ENCODE measurements at regions not wholly inside any gene's neighbourhood (a gene's known extent, or its start where the extent isn't known, plus 50 kb on each side); places are given as distances from the start of the nearest gene placed in this dataset.
"Not testable (repeated sequence)": the region's sequence is repeated elsewhere in the genome, so short reads cannot be mapped to it uniquely, and the experiment has no call there.

GRCh38 chr13:78047151-78047550, 128.5 kb upstream of the EDNRB start:
- intact Hi-C loops (cut with DNase I): no loop called here
- DNase-seq: no peak

- intact Hi-C loops (cut with DNase I): no loop called here
- DNase-seq: no peak
Observed at GRCh38 chr13:78046331-78046730, 127.7 kb upstream of the EDNRB start.

GRCh38 chr13:78045916-78046315, 127.3 kb upstream of the EDNRB start:
- intact Hi-C loops (cut with DNase I): no loop called here
- no peak for DNase-seq

GRCh38 chr13:78041366-78041765, 122.7 kb upstream of the EDNRB start:
- DNase-seq; intact Hi-C loops (cut with DNase I): not testable (repeated sequence)

- intact Hi-C loops (cut with DNase I): no loop called here
- DNase-seq: no peak
Observed at GRCh38 chr13:78040205-78040830, 121.7 kb upstream of the EDNRB start.

- intact Hi-C loops (cut with DNase I): no loop called here
- DNase-seq: no peak
Observed at GRCh38 chr13:78036841-78037240, 118.2 kb upstream of the EDNRB start.

- DNase-seq: no peak
- intact Hi-C loops (cut with DNase I): no loop called here
Observed at GRCh38 chr13:78035500-78035899, 116.9 kb upstream of the EDNRB start.

GRCh38 chr13:78033509-78033908, 114.9 kb upstream of the EDNRB start:
- intact Hi-C loops (cut with DNase I): no loop called here
- no peak for DNase-seq

- DNase-seq: no peak
- intact Hi-C loops (cut with DNase I): no loop called here
Observed at GRCh38 chr13:78032132-78032531, 113.5 kb upstream of the EDNRB start.

- intact Hi-C loops (cut with DNase I): no loop called here
- no peak for DNase-seq
Observed at GRCh38 chr13:78030341-78030896, 111.8 kb upstream of the EDNRB start.

GRCh38 chr13:78029901-78030300, 111.3 kb upstream of the EDNRB start:
- intact Hi-C loops (cut with DNase I): no loop called here
- no peak for DNase-seq

GRCh38 chr13:78028960-78029359, 110.3 kb upstream of the EDNRB start:
- intact Hi-C loops (cut with DNase I): no loop called here
- no peak for DNase-seq

GRCh38 chr13:78024996-78025395, 106.4 kb upstream of the EDNRB start:
- no peak for DNase-seq
- intact Hi-C loops (cut with DNase I): no loop called here

- intact Hi-C loops (cut with DNase I): no loop called here
- peak in 24 of 42 donors; percentile 6 to 55 (median 17) for DNase-seq
Observed at GRCh38 chr13:78022164-78022877, 103.7 kb upstream of the EDNRB start.

GRCh38 chr13:78020861-78021260, 102.2 kb upstream of the EDNRB start:
- peak in 22 of 42 donors; percentile 2 to 47 (median 18) for DNase-seq
- intact Hi-C loops (cut with DNase I): no loop called here

GRCh38 chr13:78015782-78016181, 97.2 kb upstream of the EDNRB start:
- intact Hi-C loops (cut with DNase I): no loop called here
- no peak for DNase-seq

GRCh38 chr13:78012046-78012445, 93.4 kb upstream of the EDNRB start:
- DNase-seq: no peak
- intact Hi-C loops (cut with DNase I): no loop called here

- DNase-seq: no peak
- intact Hi-C loops (cut with DNase I): no loop called here
Observed at GRCh38 chr13:78004821-78005220, 86.2 kb upstream of the EDNRB start.

GRCh38 chr13:77999746-78000145, 81.1 kb upstream of the EDNRB start:
- no peak for DNase-seq
- intact Hi-C loops (cut with DNase I): no loop called here

GRCh38 chr13:77994166-77994565, 75.5 kb upstream of the EDNRB start:
- DNase-seq: no peak

GRCh38 chr13:77991003-77991402, 72.4 kb upstream of the EDNRB start:
- intact Hi-C loops (cut with DNase I): no loop called here
- DNase-seq: no peak

More at GRCh38 chr13:77994166-77994565, 75.5 kb upstream of the EDNRB start:
- intact Hi-C loops (cut with DNase I): no loop called here
